CD4-positive, alpha-beta memory T cell (primary cell): ENCODE measurements at regions not wholly inside any gene's neighbourhood (a gene's known extent, or its start where the extent isn't known, plus 50 kb on each side); places are given as distances from the start of the nearest gene placed in this dataset.

Experiments used
- CTCF ChIA-PET: fragments of 350-600 bp; sonication (Branson Sonifier 250); formaldehyde crosslinking; loops from one replicate; lab custom pipeline; 2021; ENCODE audit warnings: inconsistent platforms; ENCODE audit not compliant: partially characterized antibody; lab: Charles Lee
- POLR2A ChIA-PET: fragments of 350-600 bp; sonication (Branson Sonifier 250); formaldehyde crosslinking; loops from one replicate; lab custom pipeline; 2021; ENCODE audit not compliant: partially characterized antibody; lab: Charles Lee
- DNase-seq, 5 donors: peaks; one replicate each; pipeline versions ENCODE4 v3.0.0 to v3.0.0-alpha.2; 2020 to 2022; ENCODE audit warnings: mixed read lengths in 1 of 5
- H3K27ac ChIP-seq: one replicate; pipeline ENCODE4 v1.7.0; 2013; ENCODE audit warnings: low read depth, low read length
- H3K27me3 ChIP-seq: 2 replicates; pipeline ENCODE4 v1.7.0; 2013; ENCODE audit warnings: mild to moderate bottlenecking, low read length, moderate library complexity; ENCODE audit not compliant: insufficient read depth
- H3K36me3 ChIP-seq: 2 replicates; pipeline ENCODE4 v1.7.0; 2013; ENCODE audit warnings: mild to moderate bottlenecking, low read length, moderate library complexity; ENCODE audit not compliant: insufficient read depth
- H3K4me1 ChIP-seq: 2 replicates; pipeline ENCODE4 v1.7.0; 2013; ENCODE audit warnings: mild to moderate bottlenecking, low read length, moderate library complexity; ENCODE audit not compliant: insufficient read depth
- H3K4me3 ChIP-seq, 2 donors: one replicate each; pipeline ENCODE4 v1.7.0; 2013; ENCODE audit warnings: low read length in 2 of 2, mild to moderate bottlenecking in 1 of 2
- H3K9me3 ChIP-seq, 2 donors: one replicate each; pipeline ENCODE4 v1.7.0; 2013; ENCODE audit warnings: low read length in 2 of 2, control low read depth in 1 of 2; ENCODE audit not compliant: control insufficient read depth in 1 of 2
- H3K27ac Mint-ChIP-seq, 7 donors: one replicate each; pipeline ENCODE4 v1.8.0; 2020 to 2021; ENCODE audit warnings: mixed read lengths in 7 of 7, mild to moderate bottlenecking in 6 of 7, inconsistent platforms in 3 of 7, moderate library complexity in 3 of 7
- H3K27me3 Mint-ChIP-seq, 2 donors: one replicate each; pipeline ENCODE4 v1.8.0; 2020 to 2021; ENCODE audit warnings: mixed read lengths in 2 of 2
- H3K36me3 Mint-ChIP-seq, 2 donors: one replicate each; pipeline ENCODE4 v1.8.0; 2020 to 2021; ENCODE audit warnings: mixed read lengths in 2 of 2, inconsistent platforms in 1 of 2, mild to moderate bottlenecking in 1 of 2
- H3K4me1 Mint-ChIP-seq, 4 donors: one replicate each; pipeline ENCODE4 v1.8.0; 2020 to 2021; ENCODE audit warnings: mixed read lengths in 4 of 4, mild to moderate bottlenecking in 1 of 4
- H3K4me3 Mint-ChIP-seq, 8 donors: one replicate each; pipeline ENCODE4 v1.8.0; 2020 to 2021; ENCODE audit warnings: mixed read lengths in 8 of 8, mild to moderate bottlenecking in 7 of 8, moderate library complexity in 6 of 8, inconsistent platforms in 3 of 8
- H3K9me3 Mint-ChIP-seq, 8 donors: one replicate each; pipeline ENCODE4 v1.8.0; 2020 to 2021; ENCODE audit warnings: mixed read lengths in 8 of 8, mild to moderate bottlenecking in 5 of 8, inconsistent platforms in 3 of 8, moderate library complexity in 1 of 8
- intact Hi-C: fragments of 100-400 bp; cut with micrococcal nuclease; formaldehyde crosslinking; loops from one replicate; pipeline ENCODE4 v1.15.1; 2023

GRCh38 chr11:44670794-44671193 lies 56.0 kb upstream of the TSPAN18 start:
- POLR2A ChIA-PET, result no interaction called here
- no peak for DNase-seq
- Histone ChIP-seq H3K4me3 (no peak overlapping the region), H3K27me3 (no peaks in the 10 kb centered on the region), H3K9me3 (no peaks in the 10 kb centered on the region), H3K27ac (no peak overlapping the region), H3K4me1 (no peaks in the 10 kb centered on the region), H3K36me3 (no peaks in the 10 kb centered on the region)
- H3K27me3 Mint-ChIP-seq, result peaks cover 0 to 3% of the 10 kb centered on the region in 2 donors
- H3K36me3 Mint-ChIP-seq, result peaks cover 0 to 7% of the 10 kb centered on the region in 2 donors
- peaks cover 14 to 27% (median 18%) of the 10 kb centered on the region in 4 donors for H3K4me1 Mint-ChIP-seq
- H3K4me3 Mint-ChIP-seq, result no peak overlapping the region
- H3K27ac Mint-ChIP-seq, result no peak overlapping the region
- intact Hi-C loops, result no loop called here
- H3K9me3 Mint-ChIP-seq, result peaks cover 0 to 9% (median 6%) of the 10 kb centered on the region in 8 donors
- CTCF ChIA-PET, result no interaction called here

- no peaks in the 10 kb centered on the region for H3K36me3 ChIP-seq
- H3K4me3 ChIP-seq, result no peak overlapping the region
- no peaks in the 10 kb centered on the region for H3K4me1 ChIP-seq
- H3K27ac ChIP-seq, result no peak overlapping the region
- H3K36me3 Mint-ChIP-seq, result peaks cover 0 to 7% of the 10 kb centered on the region in 2 donors
- no peak for DNase-seq
- H3K27me3 ChIP-seq, result no peaks in the 10 kb centered on the region
- H3K4me3 Mint-ChIP-seq, result no peak overlapping the region
- CTCF ChIA-PET, result no interaction called here
- no peak overlapping the region for H3K27ac Mint-ChIP-seq
- peaks cover 0 to 9% (median 6%) of the 10 kb centered on the region in 8 donors for H3K9me3 Mint-ChIP-seq
- POLR2A ChIA-PET, result no interaction called here
- H3K4me1 Mint-ChIP-seq, result peaks cover 13 to 27% (median 18%) of the 10 kb centered on the region in 4 donors
- H3K9me3 ChIP-seq, result no peaks in the 10 kb centered on the region
- peaks cover 0 to 3% of the 10 kb centered on the region in 2 donors for H3K27me3 Mint-ChIP-seq
- intact Hi-C loops, result no loop called here
Measured at GRCh38 chr11:44671234-44671633, 55.5 kb upstream of the TSPAN18 start.

- Histone ChIP-seq H3K9me3 (no peaks in the 10 kb centered on the region), H3K27me3 (no peaks in the 10 kb centered on the region), H3K4me1 (peaks cover under 1% of the 10 kb centered on the region), H3K36me3 (no peaks in the 10 kb centered on the region), H3K27ac (no peak overlapping the region), H3K4me3 (no peak overlapping the region)
- intact Hi-C loops, result loop anchor here (2.0 kb wide), 1 partner anchor 13 kb away; no protein-coding TSS in a partner anchor
- POLR2A ChIA-PET, result interaction anchor here (0.8 kb wide), 1 partner anchor 19 kb away, joined by 3 read pairs; no protein-coding TSS in a partner anchor
- Mint-ChIP-seq H3K27me3 (no peaks in the 10 kb centered on the region), H3K27ac (peak overlapping the region in 6 of 7 donors; percentile 18 to 68 (median 48)), H3K4me1 (peaks cover 15 to 51% (median 25%) of the 10 kb centered on the region in 4 donors), H3K9me3 (peaks cover 0 to 9% (median 6%) of the 10 kb centered on the region in 8 donors), H3K36me3 (peaks cover 0 to 7% of the 10 kb centered on the region in 2 donors), H3K4me3 (peak overlapping the region in 3 of 8 donors; percentile 35 to 80 (median 67))
- no peak for DNase-seq
- CTCF ChIA-PET, result no interaction called here
Measured at GRCh38 chr11:44673688-44674087, 53.1 kb upstream of the TSPAN18 start.

GRCh38 chr11:44674809-44675208 lies 52.0 kb upstream of the TSPAN18 start:
- H3K9me3 Mint-ChIP-seq, result peaks cover 0 to 9% (median 6%) of the 10 kb centered on the region in 8 donors
- Histone ChIP-seq H3K27ac (no peak overlapping the region), H3K4me3 (no peak overlapping the region), H3K27me3 (no peaks in the 10 kb centered on the region), H3K9me3 (no peaks in the 10 kb centered on the region), H3K36me3 (no peaks in the 10 kb centered on the region), H3K4me1 (peaks cover 11% of the 10 kb centered on the region)
- peak overlapping the region in 1 of 7 donors; percentile 69 for H3K27ac Mint-ChIP-seq
- ChIA-PET POLR2A (no interaction called here), CTCF (no interaction called here)
- intact Hi-C loops, result loop anchor here (2.0 kb wide), 1 partner anchor 14 kb away; no protein-coding TSS in a partner anchor
- H3K4me3 Mint-ChIP-seq, result peak overlapping the region in 1 of 8 donors; percentile 40
- DNase-seq, result no peak
- H3K36me3 Mint-ChIP-seq, result peaks cover 0 to 7% of the 10 kb centered on the region in 2 donors
- H3K4me1 Mint-ChIP-seq, result peaks cover 21 to 62% (median 35%) of the 10 kb centered on the region in 4 donors
- H3K27me3 Mint-ChIP-seq, result no peaks in the 10 kb centered on the region

GRCh38 chr11:44675906-44676305 lies 50.9 kb upstream of the TSPAN18 start:
- no peaks in the 10 kb centered on the region for H3K36me3 ChIP-seq
- Mint-ChIP-seq H3K4me3 (no peak overlapping the region), H3K27ac (no peak overlapping the region), H3K4me1 (peaks cover 28 to 73% (median 45%) of the 10 kb centered on the region in 4 donors), H3K27me3 (no peaks in the 10 kb centered on the region), H3K36me3 (peaks cover 0 to 3% of the 10 kb centered on the region in 2 donors), H3K9me3 (peaks cover 0 to 9% (median 4%) of the 10 kb centered on the region in 8 donors)
- ChIA-PET CTCF (no interaction called here), POLR2A (no interaction called here)
- H3K4me1 ChIP-seq, result peaks cover 22% of the 10 kb centered on the region
- H3K9me3 ChIP-seq, result no peaks in the 10 kb centered on the region
- DNase-seq, result no peak
- H3K27me3 ChIP-seq, result no peaks in the 10 kb centered on the region
- H3K4me3 ChIP-seq, result no peak overlapping the region
- intact Hi-C loops, result loop anchor here (2.0 kb wide), 1 partner anchor 15 kb away; no protein-coding TSS in a partner anchor
- H3K27ac ChIP-seq, result no peak overlapping the region
